H9 (cell line): ENCODE measurements at regions not wholly inside any gene's neighbourhood (a gene's known extent, or its start where the extent isn't known, plus 50 kb on each side); places are given as distances from the start of the nearest gene placed in this dataset.

ENCODE experiments used
- DNase-seq: peaks from one replicate; pipeline ENCODE4 v3.0.0-alpha.2; 2017
- H2AFZ ChIP-seq: one replicate; pipeline ENCODE4 v1.6.1; 2013; ENCODE audit warnings: mild to moderate bottlenecking, low read length, control low read depth, moderate library complexity
- H2AK5ac ChIP-seq: 2 replicates; pipeline ENCODE4 v1.6.1; 2013; ENCODE audit warnings: low read length, control low read depth, mixed read lengths; ENCODE audit not compliant: insufficient read length
- H2BK120ac ChIP-seq: one replicate; pipeline ENCODE4 v1.6.1; 2013; ENCODE audit warnings: low read depth, mild to moderate bottlenecking, low read length, control low read depth, inconsistent platforms; ENCODE audit not compliant: poor library complexity, severe bottlenecking
- H2BK12ac ChIP-seq: 2 replicates; pipeline ENCODE4 v1.6.1; 2013; ENCODE audit warnings: low read length, control low read depth, mixed read lengths, low read depth; ENCODE audit not compliant: insufficient read length
- H2BK15ac ChIP-seq: 2 replicates; pipeline ENCODE4 v1.6.1; 2013; ENCODE audit warnings: low read depth, low read length, control low read depth
- H2BK20ac ChIP-seq: one replicate; pipeline ENCODE4 v1.6.1; 2013; ENCODE audit warnings: low read depth, mild to moderate bottlenecking, low read length, control low read depth, inconsistent platforms; ENCODE audit not compliant: poor library complexity, severe bottlenecking
- H2BK5ac ChIP-seq: 2 replicates; pipeline ENCODE4 v1.6.1; 2013; ENCODE audit warnings: low read length, control low read depth, mixed read lengths; ENCODE audit not compliant: insufficient read length
- H3K14ac ChIP-seq: 2 replicates; pipeline ENCODE4 v1.6.1; 2013; ENCODE audit warnings: low read length, control low read depth; ENCODE audit not compliant: insufficient read depth
- H3K18ac ChIP-seq: 2 replicates; pipeline ENCODE4 v1.6.1; 2013; ENCODE audit warnings: low read depth, mild to moderate bottlenecking, mixed read lengths, low read length, control low read depth; ENCODE audit not compliant: insufficient read length
- H3K23ac ChIP-seq: 2 replicates; pipeline ENCODE4 v1.6.1; 2013; ENCODE audit warnings: low read length, control low read depth, mixed read lengths, low read depth; ENCODE audit not compliant: insufficient read length
- H3K23me2 ChIP-seq: 2 replicates; pipeline ENCODE4 v1.6.1; 2013; ENCODE audit warnings: low read depth, mild to moderate bottlenecking, mixed read lengths, low read length, control low read depth; ENCODE audit not compliant: insufficient read length, poor library complexity, severe bottlenecking
- H3K27ac ChIP-seq: 2 replicates; pipeline ENCODE4 v1.5.1; 2013; ENCODE audit warnings: low read length, control low read depth, mixed read lengths, low read depth; ENCODE audit not compliant: insufficient read length
- H3K27me3 ChIP-seq: 2 replicates; pipeline ENCODE4 v1.6.1; 2013; ENCODE audit warnings: low read length, control low read depth, inconsistent platforms; ENCODE audit not compliant: insufficient read depth
- H3K4ac ChIP-seq: 2 replicates; pipeline ENCODE4 v1.6.1; 2013; ENCODE audit warnings: low read depth, mild to moderate bottlenecking, control low read depth, inconsistent platforms, low read length, moderate library complexity
- H3K4me1 ChIP-seq: 2 replicates; pipeline ENCODE4 v1.6.1; 2013; ENCODE audit warnings: low read length, control low read depth, inconsistent platforms; ENCODE audit not compliant: insufficient read depth
- H3K4me2 ChIP-seq: 2 replicates; pipeline ENCODE4 v1.6.1; 2013; ENCODE audit warnings: low read length, control low read depth, mixed read lengths; ENCODE audit not compliant: insufficient read length, insufficient read depth
- H3K56ac ChIP-seq: 2 replicates; pipeline ENCODE4 v1.6.1; 2013; ENCODE audit warnings: low read depth, mild to moderate bottlenecking, mixed read lengths, low read length, control low read depth; ENCODE audit not compliant: insufficient read length
- H3K79me1 ChIP-seq: 2 replicates; pipeline ENCODE4 v1.6.1; 2013; ENCODE audit warnings: low read depth, mild to moderate bottlenecking, moderate library complexity, low read length, control low read depth, inconsistent platforms; ENCODE audit not compliant: insufficient read depth, poor library complexity, severe bottlenecking
- H3K79me2 ChIP-seq: 2 replicates; pipeline ENCODE4 v1.6.1; 2013; ENCODE audit warnings: low read length, control low read depth, inconsistent platforms; ENCODE audit not compliant: insufficient read depth
- H3K9ac ChIP-seq: 2 replicates; pipeline ENCODE4 v1.6.1; 2013; ENCODE audit warnings: low read length, control low read depth, mixed read lengths; ENCODE audit not compliant: insufficient read length; ENCODE audit errors: extremely low read depth
- H3K9me3 ChIP-seq: one replicate; pipeline ENCODE4 v1.6.1; 2013; ENCODE audit warnings: low read depth, low read length, inconsistent platforms; ENCODE audit not compliant: control insufficient read depth
- H3T11ph ChIP-seq: one replicate; pipeline ENCODE4 v1.6.1; 2013; ENCODE audit warnings: mild to moderate bottlenecking, low read length, control low read depth, inconsistent platforms
- H4K20me1 ChIP-seq: one replicate; pipeline ENCODE4 v1.6.1; 2013; ENCODE audit not compliant: control insufficient read depth, insufficient read length, insufficient read depth
- H4K5ac ChIP-seq: 2 replicates; pipeline ENCODE4 v1.6.1; 2013; ENCODE audit warnings: low read depth, mild to moderate bottlenecking, mixed read lengths, low read length, control low read depth; ENCODE audit not compliant: insufficient read length
- H4K8ac ChIP-seq: replicated peaks from 2 replicates; pipeline ENCODE4 v1.6.1; 2013; ENCODE audit warnings: low read length, control low read depth, mixed read lengths, low read depth; ENCODE audit not compliant: insufficient read length
- H4K91ac ChIP-seq: 2 replicates; pipeline ENCODE4 v1.6.1; 2013; ENCODE audit warnings: low read depth, mild to moderate bottlenecking, moderate library complexity, mixed read lengths, low read length, control low read depth; ENCODE audit not compliant: insufficient read length
- H3K27ac Mint-ChIP-seq, 3 experiments: 2 replicates in 2 of 3; 3 replicates in 1 of 3; pipeline ENCODE4 v1.8.0; 2020 to 2021; ENCODE audit warnings: mixed read lengths in 3 of 3, mild to moderate bottlenecking in 1 of 3, moderate library complexity in 1 of 3
- H3K27me3 Mint-ChIP-seq: 2 replicates; pipeline ENCODE4 v1.8.0; 2021; ENCODE audit warnings: low read depth, mild to moderate bottlenecking, moderate library complexity, mixed read lengths
- H3K36me3 Mint-ChIP-seq, 3 experiments: 2 replicates in 2 of 3; 3 replicates in 1 of 3; pipeline ENCODE4 v1.8.0; 2020 to 2021; ENCODE audit warnings: low read depth in 3 of 3, mixed read lengths in 3 of 3; ENCODE audit not compliant: insufficient read depth in 1 of 3
- H3K4me1 Mint-ChIP-seq, 2 experiments: 2 replicates each; pipeline ENCODE4 v1.8.0; 2020; ENCODE audit warnings: mixed read lengths in 2 of 2
- H3K4me3 Mint-ChIP-seq, 2 experiments: 2 replicates in 1 of 2; 3 replicates in 1 of 2; pipeline ENCODE4 v1.8.0; 2020 to 2021; ENCODE audit warnings: mild to moderate bottlenecking in 2 of 2, mixed read lengths in 2 of 2, moderate library complexity in 1 of 2
- H3K9me3 Mint-ChIP-seq, 2 experiments: 2 replicates in 1 of 2; 3 replicates in 1 of 2; pipeline ENCODE4 v1.8.0; 2020; ENCODE audit warnings: mild to moderate bottlenecking in 2 of 2, mixed read lengths in 2 of 2, moderate library complexity in 1 of 2
- WGBS: extraction: QIAGEN DNeasy Blood & Tissue Kit; methylation state at CpG from one replicate; pipeline ENCODE4 v1.1.7; 2013; ENCODE audit warnings: missing lambda C conversion rate, low lambda C conversion rate, mixed read lengths; ENCODE audit not compliant: insufficient read length; ENCODE audit errors: extremely low coverage; 5-methylcytosine and 5-hydroxymethylcytosine counted together
- TF ChIP-seq, protein P1 (sequence below): fragments of 200-600 bp; sonication (generic); conservative IDR thresholded peaks from 3 replicates; pipeline ENCODE4 v1.8.0; 2021; ENCODE audit warnings: antibody characterized with exemption, mild to moderate bottlenecking

DNA sequence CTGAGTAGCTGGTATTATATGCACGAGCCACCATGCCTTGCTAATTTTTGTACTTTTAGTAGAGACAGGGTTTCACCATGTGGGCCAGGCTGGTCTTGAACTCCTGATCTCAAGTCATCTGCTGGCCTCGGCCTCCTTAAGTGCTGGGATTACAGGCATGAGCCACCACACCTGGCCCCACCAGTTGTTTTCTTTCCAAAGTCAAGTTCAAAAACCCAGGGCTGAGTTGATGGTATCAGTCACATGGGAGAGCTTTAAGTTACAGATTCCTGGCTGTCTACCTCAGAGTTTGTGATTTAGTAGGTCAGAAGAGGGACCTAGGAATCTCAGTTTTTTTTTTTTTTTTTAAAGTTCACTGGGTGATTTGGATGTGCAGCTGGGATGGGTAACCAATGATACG, 107.7 kb downstream of the SCP2D1 start:
- no peaks in the 10 kb centered on the region for H4K20me1 ChIP-seq
- no peak overlapping the region for H3K14ac ChIP-seq
- no peak overlapping the region for H2BK15ac ChIP-seq
- no peak overlapping the region for H2BK5ac ChIP-seq
- TF ChIP-seq, protein P1, sequence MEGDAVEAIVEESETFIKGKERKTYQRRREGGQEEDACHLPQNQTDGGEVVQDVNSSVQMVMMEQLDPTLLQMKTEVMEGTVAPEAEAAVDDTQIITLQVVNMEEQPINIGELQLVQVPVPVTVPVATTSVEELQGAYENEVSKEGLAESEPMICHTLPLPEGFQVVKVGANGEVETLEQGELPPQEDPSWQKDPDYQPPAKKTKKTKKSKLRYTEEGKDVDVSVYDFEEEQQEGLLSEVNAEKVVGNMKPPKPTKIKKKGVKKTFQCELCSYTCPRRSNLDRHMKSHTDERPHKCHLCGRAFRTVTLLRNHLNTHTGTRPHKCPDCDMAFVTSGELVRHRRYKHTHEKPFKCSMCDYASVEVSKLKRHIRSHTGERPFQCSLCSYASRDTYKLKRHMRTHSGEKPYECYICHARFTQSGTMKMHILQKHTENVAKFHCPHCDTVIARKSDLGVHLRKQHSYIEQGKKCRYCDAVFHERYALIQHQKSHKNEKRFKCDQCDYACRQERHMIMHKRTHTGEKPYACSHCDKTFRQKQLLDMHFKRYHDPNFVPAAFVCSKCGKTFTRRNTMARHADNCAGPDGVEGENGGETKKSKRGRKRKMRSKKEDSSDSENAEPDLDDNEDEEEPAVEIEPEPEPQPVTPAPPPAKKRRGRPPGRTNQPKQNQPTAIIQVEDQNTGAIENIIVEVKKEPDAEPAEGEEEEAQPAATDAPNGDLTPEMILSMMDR: no peak
- H4K91ac ChIP-seq: no peak overlapping the region
- H3K18ac ChIP-seq: no peak overlapping the region
- H3K27ac ChIP-seq: no peak overlapping the region
- H2BK20ac ChIP-seq: no peak overlapping the region
- WGBS: no CpG with 5 or more reads among the region's 3 CpGs
- Mint-ChIP-seq H3K9me3 (no peaks in the 10 kb centered on the region; a peak in 1 of 5 replicates), H3K27ac (no peak overlapping the region), H3K36me3 (no peaks in the 10 kb centered on the region), H3K4me3 (no peak overlapping the region), H3K4me1 (peaks cover 10% of the 10 kb centered on the region in 2 experiments; a peak in 2 of 4 replicates), H3K27me3 (no peaks in the 10 kb centered on the region)
- no peaks in the 10 kb centered on the region for H3K79me1 ChIP-seq
- H4K5ac ChIP-seq: no peak overlapping the region
- no peak overlapping the region for H2BK12ac ChIP-seq
- no peaks in the 10 kb centered on the region for H3K4me1 ChIP-seq
- DNase-seq: no peak
- H3K4me2 ChIP-seq: no peak overlapping the region
- no peak overlapping the region for H2AK5ac ChIP-seq
- no peak overlapping the region for H3K9ac ChIP-seq
- H3K4ac ChIP-seq: no peak overlapping the region
- no peak overlapping the region for H2BK120ac ChIP-seq
- H2AFZ ChIP-seq: no peak overlapping the region
- no peaks in the 10 kb centered on the region for H3K23me2 ChIP-seq
- H3K56ac ChIP-seq: no peak overlapping the region
- H3K23ac ChIP-seq: no peak overlapping the region
- no peak overlapping the region for H3T11ph ChIP-seq
- no peaks in the 10 kb centered on the region for H3K27me3 ChIP-seq
- H3K9me3 ChIP-seq: no peaks in the 10 kb centered on the region
- H4K8ac ChIP-seq: no peak overlapping the region
- H3K79me2 ChIP-seq: no peaks in the 10 kb centered on the region
